ENCODE measurements at regions not wholly inside any gene's neighbourhood (a gene's known extent, or its start where the extent isn't known, plus 50 kb on each side); places are given as distances from the start of the nearest gene placed in this dataset.

DNA sequence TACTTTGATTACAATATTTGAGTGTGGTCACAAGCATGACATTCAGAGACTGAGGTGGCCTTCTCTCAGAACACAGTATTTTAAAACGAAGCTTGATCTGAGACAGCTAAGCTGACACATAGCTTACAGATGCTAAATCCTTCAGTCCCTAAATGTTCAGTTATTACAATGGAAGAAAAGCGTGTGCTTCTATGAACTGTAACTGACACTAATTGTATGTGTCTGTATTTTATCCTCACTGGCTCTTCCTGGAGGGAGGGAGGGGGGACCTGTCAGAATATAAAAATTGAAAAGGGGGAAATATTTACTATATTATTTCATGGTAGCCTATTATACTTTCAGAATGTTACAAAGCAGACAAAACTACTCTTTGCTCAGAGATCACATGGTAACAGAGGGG is 340.2 kb downstream of the FIGN start:
- TF ChIP-seq, protein P1, sequence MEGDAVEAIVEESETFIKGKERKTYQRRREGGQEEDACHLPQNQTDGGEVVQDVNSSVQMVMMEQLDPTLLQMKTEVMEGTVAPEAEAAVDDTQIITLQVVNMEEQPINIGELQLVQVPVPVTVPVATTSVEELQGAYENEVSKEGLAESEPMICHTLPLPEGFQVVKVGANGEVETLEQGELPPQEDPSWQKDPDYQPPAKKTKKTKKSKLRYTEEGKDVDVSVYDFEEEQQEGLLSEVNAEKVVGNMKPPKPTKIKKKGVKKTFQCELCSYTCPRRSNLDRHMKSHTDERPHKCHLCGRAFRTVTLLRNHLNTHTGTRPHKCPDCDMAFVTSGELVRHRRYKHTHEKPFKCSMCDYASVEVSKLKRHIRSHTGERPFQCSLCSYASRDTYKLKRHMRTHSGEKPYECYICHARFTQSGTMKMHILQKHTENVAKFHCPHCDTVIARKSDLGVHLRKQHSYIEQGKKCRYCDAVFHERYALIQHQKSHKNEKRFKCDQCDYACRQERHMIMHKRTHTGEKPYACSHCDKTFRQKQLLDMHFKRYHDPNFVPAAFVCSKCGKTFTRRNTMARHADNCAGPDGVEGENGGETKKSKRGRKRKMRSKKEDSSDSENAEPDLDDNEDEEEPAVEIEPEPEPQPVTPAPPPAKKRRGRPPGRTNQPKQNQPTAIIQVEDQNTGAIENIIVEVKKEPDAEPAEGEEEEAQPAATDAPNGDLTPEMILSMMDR (IDR thresholded peaks at IDR 0.05): no peak
- no peak for TF ChIP-seq POLR2A (IDR thresholded peaks at IDR 0.05)
